ENCODE measurements at regions not wholly inside any gene's neighbourhood (a gene's known extent, or its start where the extent isn't known, plus 50 kb on each side); places are given as distances from the start of the nearest gene placed in this dataset.

DNA sequence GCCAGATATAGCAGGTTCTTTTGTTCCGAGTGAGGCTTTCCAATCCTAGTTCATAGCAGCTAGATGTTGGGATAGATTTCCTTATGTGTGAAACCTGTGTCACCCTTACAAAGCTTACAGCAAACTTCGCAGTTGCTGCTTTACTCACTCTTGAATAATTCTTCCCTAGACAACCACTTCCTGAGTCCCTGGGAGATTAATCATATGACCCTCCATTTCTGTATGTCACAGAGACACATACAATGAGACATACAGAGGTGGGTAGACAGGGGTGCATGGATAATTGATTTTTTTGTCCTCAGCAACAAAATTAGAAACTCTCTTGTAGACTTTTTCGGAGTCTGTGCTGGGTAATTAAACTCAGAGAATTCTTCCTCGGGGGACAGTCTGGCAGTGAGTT, 163.2 kb downstream of the NSUN3 start:
- Histone ChIP-seq H3K4me3 (ENCODE audit: low read depth, low read length, poor library complexity, severe bottlenecking) (no peak overlapping the region), H3K27ac (ENCODE audit: low read depth, low read length, poor library complexity, severe bottlenecking) (no peak overlapping the region), H3K36me3 (ENCODE audit: insufficient read depth, low read length, poor library complexity, severe bottlenecking) (no peaks in the 10 kb centered on the region), H3K9me3 (ENCODE audit: low read depth, low read length, poor library complexity, severe bottlenecking) (no peaks in the 10 kb centered on the region), H3K4me1 (ENCODE audit: insufficient read depth, low read length, poor library complexity, severe bottlenecking) (peaks cover 23% of the 10 kb centered on the region), H3K27me3 (replicated peaks; ENCODE audit: insufficient read depth, low read depth, low read length, poor library complexity) (no peaks in the 10 kb centered on the region)
- BruUV-seq (replicated peaks) = no TSS peak
- CTCF ChIA-PET = no interaction called here
- peak; percentile 25 for DNase-seq (ENCODE audit: low spot score)
- intact Hi-C loops (cut with micrococcal nuclease; ENCODE audit: unreplicated experiment) = no loop called here
- TF ChIP-seq EZH2 (IDR thresholded peaks at IDR 0.05; ENCODE audit: borderline replicate concordance, low read depth, low read length, poor library complexity, severe bottlenecking) = no peak
- TF ChIP-seq, protein P1, sequence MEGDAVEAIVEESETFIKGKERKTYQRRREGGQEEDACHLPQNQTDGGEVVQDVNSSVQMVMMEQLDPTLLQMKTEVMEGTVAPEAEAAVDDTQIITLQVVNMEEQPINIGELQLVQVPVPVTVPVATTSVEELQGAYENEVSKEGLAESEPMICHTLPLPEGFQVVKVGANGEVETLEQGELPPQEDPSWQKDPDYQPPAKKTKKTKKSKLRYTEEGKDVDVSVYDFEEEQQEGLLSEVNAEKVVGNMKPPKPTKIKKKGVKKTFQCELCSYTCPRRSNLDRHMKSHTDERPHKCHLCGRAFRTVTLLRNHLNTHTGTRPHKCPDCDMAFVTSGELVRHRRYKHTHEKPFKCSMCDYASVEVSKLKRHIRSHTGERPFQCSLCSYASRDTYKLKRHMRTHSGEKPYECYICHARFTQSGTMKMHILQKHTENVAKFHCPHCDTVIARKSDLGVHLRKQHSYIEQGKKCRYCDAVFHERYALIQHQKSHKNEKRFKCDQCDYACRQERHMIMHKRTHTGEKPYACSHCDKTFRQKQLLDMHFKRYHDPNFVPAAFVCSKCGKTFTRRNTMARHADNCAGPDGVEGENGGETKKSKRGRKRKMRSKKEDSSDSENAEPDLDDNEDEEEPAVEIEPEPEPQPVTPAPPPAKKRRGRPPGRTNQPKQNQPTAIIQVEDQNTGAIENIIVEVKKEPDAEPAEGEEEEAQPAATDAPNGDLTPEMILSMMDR (conservative IDR thresholded peaks at IDR 0.05; ENCODE audit: low read depth, low read length) = no peak
- POLR2A ChIA-PET (ENCODE audit: low non-redundant PET) = no interaction called here

DNA sequence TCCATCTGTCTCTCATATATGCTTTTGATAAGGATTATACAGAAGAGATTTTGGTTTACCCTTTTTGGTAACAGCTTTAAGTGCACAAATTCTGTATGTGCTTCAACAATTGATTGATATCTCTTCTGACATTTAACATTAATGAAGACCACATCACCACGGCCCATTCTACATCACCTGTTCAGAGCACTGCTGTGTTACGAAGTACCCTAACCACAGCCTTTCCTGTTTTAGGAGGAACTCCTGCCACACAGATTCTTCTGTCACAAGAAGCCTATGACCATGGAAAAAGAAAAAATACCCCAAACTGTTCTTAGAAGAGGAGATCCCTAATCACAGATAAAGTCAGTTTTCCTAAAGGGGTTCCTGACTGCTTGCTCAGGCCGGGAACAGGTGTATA, 170.1 kb downstream of the NSUN3 start:
- intact Hi-C loops (cut with micrococcal nuclease; ENCODE audit: unreplicated experiment) = loop anchor here (5.0 kb wide), 1 partner anchor 116 kb away; no protein-coding TSS in a partner anchor
- ChIA-PET POLR2A (ENCODE audit: low non-redundant PET) (interaction anchor here (0.7 kb wide), 1 partner anchor 138 kb away, joined by 3 read pairs; no protein-coding TSS in a partner anchor), CTCF (no interaction called here)
- DNase-seq (ENCODE audit: low spot score) = no peak
- Histone ChIP-seq H3K4me1 (ENCODE audit: insufficient read depth, low read length, poor library complexity, severe bottlenecking) (peaks cover 8% of the 10 kb centered on the region), H3K27me3 (replicated peaks; ENCODE audit: insufficient read depth, low read depth, low read length, poor library complexity) (no peaks in the 10 kb centered on the region), H3K36me3 (ENCODE audit: insufficient read depth, low read length, poor library complexity, severe bottlenecking) (no peaks in the 10 kb centered on the region), H3K4me3 (ENCODE audit: low read depth, low read length, poor library complexity, severe bottlenecking) (no peak overlapping the region), H3K27ac (ENCODE audit: low read depth, low read length, poor library complexity, severe bottlenecking) (no peak overlapping the region), H3K9me3 (ENCODE audit: low read depth, low read length, poor library complexity, severe bottlenecking) (no peaks in the 10 kb centered on the region)
- no peak for TF ChIP-seq EZH2 (IDR thresholded peaks at IDR 0.05; ENCODE audit: borderline replicate concordance, low read depth, low read length, poor library complexity, severe bottlenecking)
- TF ChIP-seq, protein P1 (conservative IDR thresholded peaks at IDR 0.05; ENCODE audit: low read depth, low read length) = no peak
- no TSS peak for BruUV-seq (replicated peaks)

DNA sequence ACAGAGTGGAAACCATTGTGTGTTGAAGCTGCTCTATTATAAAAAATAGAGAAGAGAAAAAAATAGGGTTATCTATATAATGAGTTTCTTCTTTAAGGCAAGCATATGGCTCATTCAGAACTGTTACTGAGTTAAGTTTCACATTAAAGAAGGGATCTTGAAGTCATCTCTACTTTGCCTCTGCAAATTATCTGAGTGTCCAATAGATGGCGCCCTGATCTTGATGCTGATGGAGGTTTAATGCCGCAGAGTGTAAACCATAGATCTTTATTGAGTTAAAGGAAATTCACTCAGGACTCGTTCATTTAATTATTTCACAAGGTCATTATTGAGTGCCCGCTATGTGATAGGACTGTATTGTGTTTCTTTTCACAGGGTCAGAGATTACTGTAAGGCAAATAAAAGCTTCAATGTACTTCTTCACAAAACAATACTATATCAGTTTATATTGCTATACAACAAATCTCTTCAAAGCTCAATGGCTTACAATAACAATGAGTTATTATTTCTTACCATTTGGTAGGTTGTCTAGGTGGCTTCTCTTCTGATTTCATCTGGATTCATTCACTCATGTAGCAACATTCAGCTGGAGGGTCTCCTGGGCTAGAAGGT, 171.4 kb downstream of the NSUN3 start:
- Histone ChIP-seq H3K4me3 (ENCODE audit: low read depth, low read length, poor library complexity, severe bottlenecking) (no peak overlapping the region), H3K27ac (ENCODE audit: low read depth, low read length, poor library complexity, severe bottlenecking) (no peak overlapping the region), H3K9me3 (ENCODE audit: low read depth, low read length, poor library complexity, severe bottlenecking) (no peaks in the 10 kb centered on the region), H3K36me3 (ENCODE audit: insufficient read depth, low read length, poor library complexity, severe bottlenecking) (no peaks in the 10 kb centered on the region), H3K4me1 (ENCODE audit: insufficient read depth, low read length, poor library complexity, severe bottlenecking) (no peaks in the 10 kb centered on the region), H3K27me3 (replicated peaks; ENCODE audit: insufficient read depth, low read depth, low read length, poor library complexity) (no peaks in the 10 kb centered on the region)
- TF ChIP-seq, protein P1 (conservative IDR thresholded peaks at IDR 0.05; ENCODE audit: low read depth, low read length) = peak; percentile 91
- TF ChIP-seq EZH2 (IDR thresholded peaks at IDR 0.05; ENCODE audit: borderline replicate concordance, low read depth, low read length, poor library complexity, severe bottlenecking) = no peak
- intact Hi-C loops (cut with micrococcal nuclease; ENCODE audit: unreplicated experiment) = loop anchor here (5.0 kb wide), 1 partner anchor 117 kb away; no protein-coding TSS in a partner anchor
- ChIA-PET POLR2A (ENCODE audit: low non-redundant PET) (no interaction called here), CTCF (interaction anchor here (0.9 kb wide), 1 partner anchor 15 kb away, joined by 6 read pairs; no protein-coding TSS in a partner anchor)
- no TSS peak for BruUV-seq (replicated peaks)
- DNase-seq (ENCODE audit: low spot score) = peak; percentile 58

Data from A673 (cell line).